HT-29 (cell line): ENCODE measurements at regions not wholly inside any gene's neighbourhood (a gene's known extent, or its start where the extent isn't known, plus 50 kb on each side); places are given as distances from the start of the nearest gene placed in this dataset.

ENCODE experiments used
- DNase-seq: peaks from one replicate; pipeline ENCODE4 v3.0.0-alpha.2; 2015; ENCODE audit warnings: low spot score

GRCh38 chr10:44814929-44815328 lies 96.2 kb upstream of the TMEM72 start:
- no peak for DNase-seq

- no peak for DNase-seq
Measured at GRCh38 chr10:44818041-44818649, 93.0 kb upstream of the TMEM72 start.

GRCh38 chr10:44818701-44819127 lies 92.4 kb upstream of the TMEM72 start:
- no peak for DNase-seq

GRCh38 chr10:44820094-44820493 lies 91.0 kb upstream of the TMEM72 start:
- no peak for DNase-seq

- DNase-seq = no peak
Measured at GRCh38 chr10:44821290-44821689, 89.8 kb upstream of the TMEM72 start.

- no peak for DNase-seq
Measured at GRCh38 chr10:44822349-44822748, 88.8 kb upstream of the TMEM72 start.

GRCh38 chr10:44822966-44823365 lies 88.2 kb upstream of the TMEM72 start:
- DNase-seq = no peak

- no peak for DNase-seq
Measured at GRCh38 chr10:44824607-44825006, 86.5 kb upstream of the TMEM72 start.

GRCh38 chr10:44827431-44828006 lies 83.6 kb upstream of the TMEM72 start:
- peak; percentile 49 for DNase-seq

- no peak for DNase-seq
Measured at GRCh38 chr10:44828508-44829142, 82.5 kb upstream of the TMEM72 start.

- no peak for DNase-seq
Measured at GRCh38 chr10:44829426-44829825, 81.7 kb upstream of the TMEM72 start.

- peak; percentile 47 for DNase-seq
Measured at GRCh38 chr10:44830022-44830421, 81.1 kb upstream of the TMEM72 start.

GRCh38 chr10:44831581-44831980 lies 79.6 kb upstream of the TMEM72 start:
- DNase-seq = no peak

GRCh38 chr10:44832595-44833390 lies 78.3 kb upstream of the TMEM72 start:
- DNase-seq = no peak

- no peak for DNase-seq
Measured at GRCh38 chr10:44834131-44834530, 77.0 kb upstream of the TMEM72 start.

- DNase-seq = no peak
Measured at GRCh38 chr10:44835300-44835699, 75.8 kb upstream of the TMEM72 start.

- no peak for DNase-seq
Measured at GRCh38 chr10:44843484-44843883, 67.7 kb upstream of the TMEM72 start.

- DNase-seq = no peak
Measured at GRCh38 chr10:44845361-44846175, 65.6 kb upstream of the TMEM72 start.

GRCh38 chr10:44847110-44847509 lies 64.0 kb upstream of the TMEM72 start:
- no peak for DNase-seq

- no peak for DNase-seq
Measured at GRCh38 chr10:44848211-44848610, 62.9 kb upstream of the TMEM72 start.

- DNase-seq = no peak
Measured at GRCh38 chr10:44849936-44850335, 61.2 kb upstream of the TMEM72 start.
